AG10803 (cell line): ENCODE measurements at regions not wholly inside any gene's neighbourhood (a gene's known extent, or its start where the extent isn't known, plus 50 kb on each side); places are given as distances from the start of the nearest gene placed in this dataset.

Experiments
- DNase-seq: peaks from one replicate; pipeline ENCODE4 v3.0.0; 2010; ENCODE audit warnings: low read depth
- H3K4me3 ChIP-seq: 2 replicates; pipeline ENCODE4 v1.5.1; 2011; ENCODE audit warnings: mild to moderate bottlenecking, low read length, control low read depth
- TF ChIP-seq, protein P1 (sequence below): conservative IDR thresholded peaks from 2 replicates; pipeline ENCODE4 v1.5.1; 2011; ENCODE audit warnings: mild to moderate bottlenecking, low read length, control low read depth, inconsistent platforms

DNA sequence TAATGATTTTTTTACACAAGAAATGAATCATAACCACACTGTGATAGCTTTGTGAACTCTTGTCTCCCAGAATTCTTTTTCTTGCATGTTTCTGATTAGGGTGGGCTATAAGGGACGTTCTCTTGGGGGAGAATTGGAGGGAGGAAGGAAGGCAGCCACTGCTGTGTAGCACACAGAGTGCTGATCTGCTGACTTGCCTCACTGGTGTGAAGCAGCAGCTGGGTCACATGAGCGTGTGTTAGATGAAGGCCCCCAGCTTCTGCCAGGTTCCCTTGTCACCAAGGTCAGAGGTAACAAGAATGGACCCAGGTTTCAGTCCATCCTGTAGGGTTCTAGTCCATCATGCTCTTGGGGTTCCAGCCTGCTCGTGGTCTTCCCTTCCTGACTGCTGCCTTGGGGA, 107.4 kb upstream of the GLI2 start:
- no peak for DNase-seq
- no peak overlapping the region for H3K4me3 ChIP-seq
- TF ChIP-seq, protein P1, sequence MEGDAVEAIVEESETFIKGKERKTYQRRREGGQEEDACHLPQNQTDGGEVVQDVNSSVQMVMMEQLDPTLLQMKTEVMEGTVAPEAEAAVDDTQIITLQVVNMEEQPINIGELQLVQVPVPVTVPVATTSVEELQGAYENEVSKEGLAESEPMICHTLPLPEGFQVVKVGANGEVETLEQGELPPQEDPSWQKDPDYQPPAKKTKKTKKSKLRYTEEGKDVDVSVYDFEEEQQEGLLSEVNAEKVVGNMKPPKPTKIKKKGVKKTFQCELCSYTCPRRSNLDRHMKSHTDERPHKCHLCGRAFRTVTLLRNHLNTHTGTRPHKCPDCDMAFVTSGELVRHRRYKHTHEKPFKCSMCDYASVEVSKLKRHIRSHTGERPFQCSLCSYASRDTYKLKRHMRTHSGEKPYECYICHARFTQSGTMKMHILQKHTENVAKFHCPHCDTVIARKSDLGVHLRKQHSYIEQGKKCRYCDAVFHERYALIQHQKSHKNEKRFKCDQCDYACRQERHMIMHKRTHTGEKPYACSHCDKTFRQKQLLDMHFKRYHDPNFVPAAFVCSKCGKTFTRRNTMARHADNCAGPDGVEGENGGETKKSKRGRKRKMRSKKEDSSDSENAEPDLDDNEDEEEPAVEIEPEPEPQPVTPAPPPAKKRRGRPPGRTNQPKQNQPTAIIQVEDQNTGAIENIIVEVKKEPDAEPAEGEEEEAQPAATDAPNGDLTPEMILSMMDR, result no peak

- TF ChIP-seq, protein P1, result no peak
- no peak overlapping the region for H3K4me3 ChIP-seq
- no peak for DNase-seq
These were observed 106.3 kb upstream of the GLI2 start for GRCh38 chr2:120629241-120629895.

DNA sequence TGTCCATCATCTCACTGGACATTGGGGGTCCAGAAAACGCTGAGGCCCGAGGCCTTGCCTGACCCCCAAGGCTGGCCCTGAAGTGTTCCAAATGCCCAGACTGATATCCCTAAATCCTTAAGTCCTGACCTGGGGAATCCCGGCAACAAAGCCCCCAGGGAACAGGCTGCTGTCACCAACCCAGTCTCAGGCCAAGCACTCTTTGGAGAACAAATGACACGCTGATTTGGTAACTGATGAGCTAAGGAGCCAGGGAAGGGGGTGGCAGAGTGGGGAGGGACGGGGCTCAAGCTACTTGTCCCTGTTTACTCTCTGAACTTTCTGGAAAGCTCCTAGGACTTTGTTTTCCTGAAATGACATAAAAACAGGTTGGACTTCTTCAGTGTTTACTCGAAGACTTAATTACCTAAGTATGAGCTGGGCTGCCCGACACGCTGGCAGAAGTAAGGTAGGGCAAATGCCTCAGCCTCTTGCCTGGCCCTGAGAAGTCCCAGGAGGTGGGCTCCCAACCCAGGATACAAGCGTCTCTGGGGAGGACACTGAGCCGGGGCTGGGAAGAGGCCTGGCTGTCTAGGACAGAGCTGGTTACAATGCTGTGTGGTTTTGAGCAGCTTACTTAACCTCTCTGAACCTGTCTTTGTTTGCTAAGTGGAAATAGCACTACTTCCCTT, 105.5 kb upstream of the GLI2 start:
- TF ChIP-seq, protein P1, result no peak
- DNase-seq, result no peak
- H3K4me3 ChIP-seq, result no peak overlapping the region

DNA sequence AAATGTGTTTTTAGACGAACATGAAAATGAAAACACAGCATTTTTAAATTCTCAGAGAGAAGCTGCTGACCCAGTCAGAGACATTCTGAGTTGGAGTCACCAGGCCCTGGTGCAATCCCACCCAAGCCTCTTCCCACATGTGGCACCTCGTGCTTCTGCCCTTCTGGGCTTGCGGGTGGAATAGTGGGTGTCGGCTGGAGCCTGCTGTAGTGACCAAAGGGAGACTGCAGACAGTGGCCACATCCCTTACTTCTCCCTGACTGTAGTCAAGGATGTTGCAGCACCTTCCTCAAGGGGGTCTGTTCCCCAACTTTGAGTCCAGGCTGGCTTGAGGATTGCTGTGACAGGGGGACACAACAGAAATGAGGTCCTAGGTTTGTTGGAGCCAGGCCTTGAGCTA, 104.4 kb upstream of the GLI2 start:
- DNase-seq, result no peak
- H3K4me3 ChIP-seq, result no peak overlapping the region
- TF ChIP-seq, protein P1, result no peak

DNA sequence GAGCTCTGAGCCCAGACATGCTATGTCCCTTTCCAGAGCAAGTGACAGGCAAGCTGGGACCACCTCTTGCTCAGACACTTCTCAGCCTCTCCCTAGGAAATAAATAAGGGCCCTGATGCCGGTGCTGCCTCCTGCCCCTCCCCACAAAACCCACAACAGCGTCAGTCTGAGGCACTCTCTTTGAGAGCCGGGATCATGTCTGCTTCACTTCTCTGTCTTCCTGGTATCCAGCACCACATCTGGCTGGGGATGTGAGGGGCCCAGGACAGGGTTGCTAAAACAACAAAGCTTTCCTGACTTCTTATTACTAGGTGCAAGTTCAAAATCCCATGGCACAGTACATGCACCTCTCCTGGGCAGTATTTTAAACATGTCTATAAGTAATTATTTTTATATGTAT, 103.9 kb upstream of the GLI2 start:
- TF ChIP-seq, protein P1, result no peak
- no peak for DNase-seq
- no peak overlapping the region for H3K4me3 ChIP-seq

DNA sequence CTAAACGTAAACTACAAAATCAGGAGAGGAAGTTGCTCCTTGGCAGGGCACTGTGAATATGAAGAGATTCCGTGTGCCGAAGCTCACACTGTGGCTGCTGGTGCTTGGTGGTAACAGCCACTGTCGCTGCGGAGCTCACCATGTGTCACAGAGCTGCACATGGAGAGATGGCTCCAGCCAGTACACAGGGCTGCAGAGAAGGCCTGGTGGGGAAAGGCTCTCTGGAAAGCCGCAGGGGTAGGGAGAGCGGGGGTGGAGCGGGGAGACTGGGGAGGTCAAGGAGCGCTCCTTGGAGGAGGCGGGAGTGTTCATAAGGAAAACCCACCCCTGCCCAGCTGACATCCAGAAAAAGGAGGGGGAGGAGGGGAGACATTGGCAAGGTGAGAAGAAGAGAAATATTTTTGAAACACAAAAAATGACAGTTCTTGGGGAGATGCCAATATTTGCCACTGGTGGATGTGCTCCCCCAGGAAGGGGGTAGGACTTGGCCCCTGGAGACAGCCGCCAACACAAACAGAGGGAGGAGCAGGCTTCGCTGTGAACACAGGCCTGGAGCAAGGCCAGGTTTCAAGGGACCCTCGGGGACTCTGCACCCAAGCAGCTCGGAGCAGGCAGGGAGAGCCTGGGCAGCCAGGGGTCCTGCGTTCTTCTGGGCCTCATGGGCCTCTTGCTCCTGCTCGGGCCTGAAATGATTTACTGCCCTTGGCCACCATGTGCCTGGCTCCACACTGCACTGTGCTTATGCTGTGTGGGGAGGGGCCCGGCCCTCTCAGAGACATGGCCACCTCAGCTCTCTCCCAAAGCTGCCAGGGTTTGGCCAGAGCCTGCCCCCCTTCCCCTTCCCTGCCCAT, 102.6 kb upstream of the GLI2 start:
- TF ChIP-seq, protein P1, result no peak
- H3K4me3 ChIP-seq, result no peak overlapping the region
- no peak for DNase-seq
